H9 (cell line): ENCODE measurements at regions not wholly inside any gene's neighbourhood (a gene's known extent, or its start where the extent isn't known, plus 50 kb on each side); places are given as distances from the start of the nearest gene placed in this dataset.
"Not testable (repeated sequence)": the region's sequence is repeated elsewhere in the genome, so short reads cannot be mapped to it uniquely, and the experiment has no call there.

Experiments used
- DNase-seq: peaks from one replicate; pipeline ENCODE4 v3.0.0-alpha.2; 2017
- H2AFZ ChIP-seq: one replicate; pipeline ENCODE4 v1.6.1; 2013; ENCODE audit warnings: mild to moderate bottlenecking, low read length, control low read depth, moderate library complexity
- H2AK5ac ChIP-seq: 2 replicates; pipeline ENCODE4 v1.6.1; 2013; ENCODE audit warnings: low read length, control low read depth, mixed read lengths; ENCODE audit not compliant: insufficient read length
- H2BK120ac ChIP-seq: one replicate; pipeline ENCODE4 v1.6.1; 2013; ENCODE audit warnings: low read depth, mild to moderate bottlenecking, low read length, control low read depth, inconsistent platforms; ENCODE audit not compliant: poor library complexity, severe bottlenecking
- H2BK12ac ChIP-seq: 2 replicates; pipeline ENCODE4 v1.6.1; 2013; ENCODE audit warnings: low read length, control low read depth, mixed read lengths, low read depth; ENCODE audit not compliant: insufficient read length
- H2BK15ac ChIP-seq: 2 replicates; pipeline ENCODE4 v1.6.1; 2013; ENCODE audit warnings: low read depth, low read length, control low read depth
- H2BK20ac ChIP-seq: one replicate; pipeline ENCODE4 v1.6.1; 2013; ENCODE audit warnings: low read depth, mild to moderate bottlenecking, low read length, control low read depth, inconsistent platforms; ENCODE audit not compliant: poor library complexity, severe bottlenecking
- H2BK5ac ChIP-seq: 2 replicates; pipeline ENCODE4 v1.6.1; 2013; ENCODE audit warnings: low read length, control low read depth, mixed read lengths; ENCODE audit not compliant: insufficient read length
- H3K14ac ChIP-seq: 2 replicates; pipeline ENCODE4 v1.6.1; 2013; ENCODE audit warnings: low read length, control low read depth; ENCODE audit not compliant: insufficient read depth
- H3K18ac ChIP-seq: 2 replicates; pipeline ENCODE4 v1.6.1; 2013; ENCODE audit warnings: low read depth, mild to moderate bottlenecking, mixed read lengths, low read length, control low read depth; ENCODE audit not compliant: insufficient read length
- H3K23ac ChIP-seq: 2 replicates; pipeline ENCODE4 v1.6.1; 2013; ENCODE audit warnings: low read length, control low read depth, mixed read lengths, low read depth; ENCODE audit not compliant: insufficient read length
- H3K23me2 ChIP-seq: 2 replicates; pipeline ENCODE4 v1.6.1; 2013; ENCODE audit warnings: low read depth, mild to moderate bottlenecking, mixed read lengths, low read length, control low read depth; ENCODE audit not compliant: insufficient read length, poor library complexity, severe bottlenecking
- H3K27ac ChIP-seq: 2 replicates; pipeline ENCODE4 v1.5.1; 2013; ENCODE audit warnings: low read length, control low read depth, mixed read lengths, low read depth; ENCODE audit not compliant: insufficient read length
- H3K27me3 ChIP-seq: 2 replicates; pipeline ENCODE4 v1.6.1; 2013; ENCODE audit warnings: low read length, control low read depth, inconsistent platforms; ENCODE audit not compliant: insufficient read depth
- H3K4ac ChIP-seq: 2 replicates; pipeline ENCODE4 v1.6.1; 2013; ENCODE audit warnings: low read depth, mild to moderate bottlenecking, control low read depth, inconsistent platforms, low read length, moderate library complexity
- H3K4me1 ChIP-seq: 2 replicates; pipeline ENCODE4 v1.6.1; 2013; ENCODE audit warnings: low read length, control low read depth, inconsistent platforms; ENCODE audit not compliant: insufficient read depth
- H3K4me2 ChIP-seq: 2 replicates; pipeline ENCODE4 v1.6.1; 2013; ENCODE audit warnings: low read length, control low read depth, mixed read lengths; ENCODE audit not compliant: insufficient read length, insufficient read depth
- H3K56ac ChIP-seq: 2 replicates; pipeline ENCODE4 v1.6.1; 2013; ENCODE audit warnings: low read depth, mild to moderate bottlenecking, mixed read lengths, low read length, control low read depth; ENCODE audit not compliant: insufficient read length
- H3K79me1 ChIP-seq: 2 replicates; pipeline ENCODE4 v1.6.1; 2013; ENCODE audit warnings: low read depth, mild to moderate bottlenecking, moderate library complexity, low read length, control low read depth, inconsistent platforms; ENCODE audit not compliant: insufficient read depth, poor library complexity, severe bottlenecking
- H3K79me2 ChIP-seq: 2 replicates; pipeline ENCODE4 v1.6.1; 2013; ENCODE audit warnings: low read length, control low read depth, inconsistent platforms; ENCODE audit not compliant: insufficient read depth
- H3K9ac ChIP-seq: 2 replicates; pipeline ENCODE4 v1.6.1; 2013; ENCODE audit warnings: low read length, control low read depth, mixed read lengths; ENCODE audit not compliant: insufficient read length; ENCODE audit errors: extremely low read depth
- H3K9me3 ChIP-seq: one replicate; pipeline ENCODE4 v1.6.1; 2013; ENCODE audit warnings: low read depth, low read length, inconsistent platforms; ENCODE audit not compliant: control insufficient read depth
- H3T11ph ChIP-seq: one replicate; pipeline ENCODE4 v1.6.1; 2013; ENCODE audit warnings: mild to moderate bottlenecking, low read length, control low read depth, inconsistent platforms
- H4K20me1 ChIP-seq: one replicate; pipeline ENCODE4 v1.6.1; 2013; ENCODE audit not compliant: control insufficient read depth, insufficient read length, insufficient read depth
- H4K5ac ChIP-seq: 2 replicates; pipeline ENCODE4 v1.6.1; 2013; ENCODE audit warnings: low read depth, mild to moderate bottlenecking, mixed read lengths, low read length, control low read depth; ENCODE audit not compliant: insufficient read length
- H4K8ac ChIP-seq: replicated peaks from 2 replicates; pipeline ENCODE4 v1.6.1; 2013; ENCODE audit warnings: low read length, control low read depth, mixed read lengths, low read depth; ENCODE audit not compliant: insufficient read length
- H4K91ac ChIP-seq: 2 replicates; pipeline ENCODE4 v1.6.1; 2013; ENCODE audit warnings: low read depth, mild to moderate bottlenecking, moderate library complexity, mixed read lengths, low read length, control low read depth; ENCODE audit not compliant: insufficient read length
- H3K27ac Mint-ChIP-seq, 3 experiments: 2 replicates in 2 of 3; 3 replicates in 1 of 3; pipeline ENCODE4 v1.8.0; 2020 to 2021; ENCODE audit warnings: mixed read lengths in 3 of 3, mild to moderate bottlenecking in 1 of 3, moderate library complexity in 1 of 3
- H3K27me3 Mint-ChIP-seq: 2 replicates; pipeline ENCODE4 v1.8.0; 2021; ENCODE audit warnings: low read depth, mild to moderate bottlenecking, moderate library complexity, mixed read lengths
- H3K36me3 Mint-ChIP-seq, 3 experiments: 2 replicates in 2 of 3; 3 replicates in 1 of 3; pipeline ENCODE4 v1.8.0; 2020 to 2021; ENCODE audit warnings: low read depth in 3 of 3, mixed read lengths in 3 of 3; ENCODE audit not compliant: insufficient read depth in 1 of 3
- H3K4me1 Mint-ChIP-seq, 2 experiments: 2 replicates each; pipeline ENCODE4 v1.8.0; 2020; ENCODE audit warnings: mixed read lengths in 2 of 2
- H3K4me3 Mint-ChIP-seq, 2 experiments: 2 replicates in 1 of 2; 3 replicates in 1 of 2; pipeline ENCODE4 v1.8.0; 2020 to 2021; ENCODE audit warnings: mild to moderate bottlenecking in 2 of 2, mixed read lengths in 2 of 2, moderate library complexity in 1 of 2
- H3K9me3 Mint-ChIP-seq, 2 experiments: 2 replicates in 1 of 2; 3 replicates in 1 of 2; pipeline ENCODE4 v1.8.0; 2020; ENCODE audit warnings: mild to moderate bottlenecking in 2 of 2, mixed read lengths in 2 of 2, moderate library complexity in 1 of 2
- CTCF ChIP-seq: fragments of 200-600 bp; sonication (generic); conservative IDR thresholded peaks from 3 replicates; pipeline ENCODE4 v1.8.0; 2021; ENCODE audit warnings: antibody characterized with exemption, mild to moderate bottlenecking
- WGBS: extraction: QIAGEN DNeasy Blood & Tissue Kit; methylation state at CpG from one replicate; pipeline ENCODE4 v1.1.7; 2013; ENCODE audit warnings: missing lambda C conversion rate, low lambda C conversion rate, mixed read lengths; ENCODE audit not compliant: insufficient read length; ENCODE audit errors: extremely low coverage; 5-methylcytosine and 5-hydroxymethylcytosine counted together

- no peak overlapping the region for H2BK20ac ChIP-seq
- H3K9me3 ChIP-seq, result peaks cover 20% of the 10 kb centered on the region
- Mint-ChIP-seq H3K4me1 (no peaks in the 10 kb centered on the region), H3K4me3 (no peak overlapping the region), H3K27ac (no peak overlapping the region), H3K27me3 (peaks cover 4% of the 10 kb centered on the region; the same call in 1 of the 2 replicates), H3K9me3 (peaks cover 25 to 26% of the 10 kb centered on the region in 2 experiments), H3K36me3 (peaks cover 5 to 27% (median 18%) of the 10 kb centered on the region in 3 experiments)
- H3K18ac ChIP-seq, result no peak overlapping the region
- no peak overlapping the region for H3K9ac ChIP-seq
- no peak for DNase-seq
- no peak for TF ChIP-seq CTCF
- no peak overlapping the region for H2BK5ac ChIP-seq
- no peak overlapping the region for H3K23ac ChIP-seq
- no peak overlapping the region for H3K4me2 ChIP-seq
- no peak overlapping the region for H3K56ac ChIP-seq
- H2BK15ac ChIP-seq, result no peak overlapping the region
- no peak overlapping the region for H4K5ac ChIP-seq
- H2BK120ac ChIP-seq, result no peak overlapping the region
- H3K27me3 ChIP-seq, result no peaks in the 10 kb centered on the region
- H4K20me1 ChIP-seq, result no peaks in the 10 kb centered on the region
- H2BK12ac ChIP-seq, result no peak overlapping the region
- H2AK5ac ChIP-seq, result no peak overlapping the region
- H3K4me1 ChIP-seq, result no peaks in the 10 kb centered on the region
- no peaks in the 10 kb centered on the region for H3K79me2 ChIP-seq
- no CpG with 5 or more reads among the region's 6 CpGs for WGBS
- H2AFZ ChIP-seq, result no peak overlapping the region
- no peaks in the 10 kb centered on the region for H3K79me1 ChIP-seq
- no peak overlapping the region for H3T11ph ChIP-seq
- H3K14ac ChIP-seq, result no peak overlapping the region
- H4K91ac ChIP-seq, result no peak overlapping the region
- H4K8ac ChIP-seq, result no peak overlapping the region
- no peaks in the 10 kb centered on the region for H3K23me2 ChIP-seq
- H3K4ac ChIP-seq, result no peak overlapping the region
- no peak overlapping the region for H3K27ac ChIP-seq
These were observed 542.4 kb downstream of the HAPSTR1 start for GRCh38 chr16:9633844-9634243.

- not testable (repeated sequence) for H3K4me1 Mint-ChIP-seq, H3K14ac ChIP-seq, H4K8ac ChIP-seq, H2AK5ac ChIP-seq, H2BK15ac ChIP-seq, H4K91ac ChIP-seq, H2AFZ ChIP-seq, H3K27me3 ChIP-seq, H3K9ac ChIP-seq, DNase-seq, H2BK12ac ChIP-seq, H3K4me2 ChIP-seq, H3K18ac ChIP-seq, H2BK120ac ChIP-seq, H3K27ac ChIP-seq, H3K27ac Mint-ChIP-seq, H3K79me2 ChIP-seq, H3K56ac ChIP-seq, H3K23me2 ChIP-seq, H3T11ph ChIP-seq, H2BK20ac ChIP-seq, H4K5ac ChIP-seq, H4K20me1 ChIP-seq, H3K27me3 Mint-ChIP-seq, H3K4me1 ChIP-seq, H3K79me1 ChIP-seq, H2BK5ac ChIP-seq, H3K4me3 Mint-ChIP-seq, H3K23ac ChIP-seq, H3K4ac ChIP-seq
- Mint-ChIP-seq H3K9me3 (peaks cover 25 to 26% of the 10 kb centered on the region in 2 experiments), H3K36me3 (peaks cover 5 to 30% (median 18%) of the 10 kb centered on the region in 3 experiments)
- peaks cover 20% of the 10 kb centered on the region for H3K9me3 ChIP-seq
- no CpG with 5 or more reads among the region's 11 CpGs for WGBS
These were observed 543.8 kb downstream of the HAPSTR1 start for GRCh38 chr16:9635150-9635720.
